Upper lobe of left lung (tissue), 6 donors: ENCODE measurements at regions not wholly inside any gene's neighbourhood (a gene's known extent, or its start where the extent isn't known, plus 50 kb on each side); places are given as distances from the start of the nearest gene placed in this dataset.

Experiments
- ATAC-seq, 2 donors: fragments of 200-7000 bp; cut with Tn5 transposase; one replicate each; pipeline ENCODE4 v1.9.1; 2022; ENCODE audit warnings: mild to moderate bottlenecking in 2 of 2, moderate library complexity in 2 of 2; ENCODE audit not compliant: low FRiP score in 2 of 2
- DNase-seq, 2 donors: peaks; one replicate each; pipeline ENCODE4 v3.0.0-alpha.2; 2019 to 2020
- H3K27ac ChIP-seq, 4 donors: fragments of 200-600 bp; sonication (generic); one replicate each; pipeline ENCODE4 v1.5.1; 2016 to 2019
- H3K27me3 ChIP-seq, 4 donors: fragments of 200-600 bp; sonication (generic); one replicate each; pipeline ENCODE4 v1.5.1; 2017 to 2019
- H3K36me3 ChIP-seq, 4 donors: fragments of 200-600 bp; sonication (generic); one replicate each; pipeline ENCODE4 v1.5.1; 2016 to 2019
- H3K4me1 ChIP-seq, 4 donors: fragments of 200-600 bp; sonication (generic); one replicate each; pipeline ENCODE4 v1.5.1; 2018 to 2019
- H3K4me3 ChIP-seq, 4 donors: fragments of 200-600 bp; sonication (generic); one replicate each; pipeline ENCODE4 v1.5.1; 2017 to 2019; ENCODE audit warnings: mild to moderate bottlenecking in 2 of 4, moderate library complexity in 1 of 4
- H3K9me3 ChIP-seq, 4 donors: fragments of 200-600 bp; sonication (generic); one replicate each; pipeline ENCODE4 v1.5.1; 2018 to 2019
- CTCF ChIP-seq, 6 experiments: fragments of 450-650 bp in 4 of 6; fragments of 200-600 bp in 2 of 6; sonication (generic) in 2 of 6; IDR thresholded peaks; one replicate each; pipeline ENCODE4 v1.5.1; 2016 to 2019; ENCODE audit warnings: antibody characterized with exemption in 6 of 6
- EP300 ChIP-seq, 4 donors: sonication (generic); formaldehyde crosslinking; IDR thresholded peaks; one replicate each; pipeline ENCODE4 v1.5.1; 2017; ENCODE audit warnings: antibody characterized with exemption in 4 of 4, control low read depth in 2 of 4
- POLR2A ChIP-seq, 4 donors: fragments of 450-650 bp; IDR thresholded peaks; one replicate each; pipeline ENCODE4 v1.5.1; 2016 to 2017; ENCODE audit warnings: antibody characterized with exemption in 4 of 4, mild to moderate bottlenecking in 2 of 4
- POLR2AphosphoS5 ChIP-seq, 2 donors: sonication (generic); formaldehyde crosslinking; IDR thresholded peaks; one replicate each; pipeline ENCODE4 v1.5.1; 2017; ENCODE audit warnings: antibody characterized with exemption in 2 of 2
- WGBS, 2 donors: methylation state at CpG; one replicate each; pipeline ENCODE4 v1.1.5; 2017 to 2018; 5-methylcytosine and 5-hydroxymethylcytosine counted together
- donor health status: DM: no; HTN: no; CAD: no; lungs with moderate emphysema.
- donor health status: DM: no; HTN: yes; CAD: no; lungs with severe emphysema.

DNA sequence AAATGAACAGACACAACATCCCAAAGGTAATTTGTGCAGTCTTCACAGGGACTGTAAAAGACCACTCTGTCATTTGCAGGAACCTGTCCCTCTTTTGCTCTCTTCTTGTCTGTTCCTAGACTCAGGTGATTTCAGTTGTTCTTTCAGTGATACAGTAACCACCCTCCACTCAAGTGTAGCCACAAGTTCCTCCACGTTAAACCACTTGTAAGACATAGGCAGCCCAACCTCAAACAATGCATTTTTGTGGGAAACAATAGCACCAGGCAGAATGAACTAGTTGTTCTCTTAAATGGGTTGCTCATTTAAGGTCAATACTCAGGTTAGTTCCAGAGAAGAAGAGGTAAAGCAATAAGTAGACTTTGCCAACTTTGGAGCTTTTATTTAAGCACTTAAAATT, 359.4 kb downstream of the MZT1 start:
- no peak for TF ChIP-seq CTCF (IDR thresholded peaks at IDR 0.05)
- no peak for TF ChIP-seq EP300 (IDR thresholded peaks at IDR 0.05)
- no peak for TF ChIP-seq POLR2AphosphoS5 (IDR thresholded peaks at IDR 0.05)
- H3K36me3 ChIP-seq = no peaks in the 10 kb centered on the region
- H3K4me1 ChIP-seq = no peaks in the 10 kb centered on the region
- ATAC-seq (no peak), DNase-seq (no peak)
- H3K27me3 ChIP-seq = no peaks in the 10 kb centered on the region
- H3K4me3 ChIP-seq = no peak overlapping the region
- 17 to 22% methylated on average over 1 of the region's 1 CpG for WGBS, 2 donors
- H3K27ac ChIP-seq = no peak overlapping the region
- no peaks in the 10 kb centered on the region for H3K9me3 ChIP-seq

DNA sequence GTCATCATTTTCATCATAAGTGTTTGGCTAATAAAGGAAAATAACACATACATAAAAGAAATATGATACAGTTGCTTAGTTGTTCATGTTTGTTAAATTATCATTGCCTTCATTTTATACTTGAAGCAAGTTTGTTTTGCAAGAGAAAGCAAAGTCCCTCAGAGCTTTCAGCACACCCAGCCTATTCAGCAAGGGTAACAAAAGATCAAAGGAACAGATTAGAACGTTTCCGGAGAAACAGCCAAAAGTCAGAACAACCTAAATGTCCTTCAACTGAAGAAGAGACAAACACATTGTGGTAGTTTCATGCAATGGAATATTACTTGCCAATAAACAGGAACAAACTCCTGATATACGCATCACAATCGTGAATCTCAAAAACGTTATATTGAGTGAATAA, 380.7 kb downstream of the MZT1 start:
- H3K27me3 ChIP-seq = no peaks in the 10 kb centered on the region
- H3K4me1 ChIP-seq = no peaks in the 10 kb centered on the region
- TF ChIP-seq POLR2A (IDR thresholded peaks at IDR 0.05) (no peak), POLR2AphosphoS5 (IDR thresholded peaks at IDR 0.05) (no peak), EP300 (IDR thresholded peaks at IDR 0.05) (no peak), CTCF (IDR thresholded peaks at IDR 0.05) (no peak)
- no peak for ATAC-seq
- no peak for DNase-seq
- no peaks in the 10 kb centered on the region for H3K36me3 ChIP-seq
- no peak overlapping the region for H3K27ac ChIP-seq
- H3K4me3 ChIP-seq = no peak overlapping the region
- WGBS, 2 donors = 72 to 74% methylated on average over 5 of the region's 5 CpGs
- H3K9me3 ChIP-seq = no peaks in the 10 kb centered on the region

DNA sequence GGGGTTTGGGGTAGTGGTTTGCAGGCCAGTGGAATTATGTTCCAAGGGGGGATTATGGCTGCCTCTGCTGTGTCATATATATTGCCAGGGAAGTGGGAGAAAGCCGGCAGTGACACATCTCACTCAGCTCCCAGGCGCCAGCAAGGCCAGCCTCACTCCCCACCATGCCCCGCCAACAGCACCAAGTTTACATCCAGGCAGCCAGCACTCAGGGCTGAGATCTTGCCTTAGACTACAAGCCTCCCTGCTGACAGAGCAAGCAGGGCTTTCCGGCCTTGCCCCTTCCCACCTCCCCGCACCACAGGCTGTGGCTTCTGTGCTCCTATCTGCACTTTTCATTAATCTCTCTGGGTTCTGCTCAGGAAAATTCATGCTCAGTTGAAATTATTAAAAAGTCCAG, 385.1 kb downstream of the MZT1 start:
- Histone ChIP-seq H3K9me3 (no peaks in the 10 kb centered on the region), H3K27me3 (no peaks in the 10 kb centered on the region), H3K4me3 (no peak overlapping the region), H3K36me3 (no peaks in the 10 kb centered on the region), H3K27ac (no peak overlapping the region), H3K4me1 (no peaks in the 10 kb centered on the region)
- TF ChIP-seq CTCF (IDR thresholded peaks at IDR 0.05) (no peak), POLR2A (IDR thresholded peaks at IDR 0.05) (no peak), POLR2AphosphoS5 (IDR thresholded peaks at IDR 0.05) (no peak), EP300 (IDR thresholded peaks at IDR 0.05) (no peak)
- WGBS, 2 donors = 97% methylated on average over 5 of the region's 5 CpGs
- ATAC-seq (no peak), DNase-seq (peak in 1 of 2 donors; percentile 24)

DNA sequence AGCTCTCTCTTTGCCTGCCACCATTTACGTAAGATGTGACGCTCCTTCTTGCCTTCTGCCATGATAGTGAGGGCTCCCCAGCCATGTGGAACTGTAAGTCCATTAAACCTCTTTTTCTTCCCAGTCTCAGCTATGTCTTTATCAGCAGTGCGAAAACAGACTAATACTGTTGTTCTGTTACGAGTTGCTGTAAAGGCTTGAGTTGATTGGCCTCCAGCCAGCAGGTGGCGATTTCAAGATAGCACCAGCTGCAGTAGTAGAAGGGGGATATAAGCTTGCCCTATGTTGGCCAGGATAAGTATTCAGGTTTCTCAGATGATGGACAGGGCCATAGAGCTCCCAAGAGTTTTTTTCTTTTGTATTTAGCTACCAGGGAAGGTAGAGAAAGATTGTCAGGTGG, 385.5 kb downstream of the MZT1 start:
- no peaks in the 10 kb centered on the region for H3K9me3 ChIP-seq
- H3K36me3 ChIP-seq = no peaks in the 10 kb centered on the region
- no peaks in the 10 kb centered on the region for H3K27me3 ChIP-seq
- DNase-seq = no peak
- TF ChIP-seq EP300 (IDR thresholded peaks at IDR 0.05) = no peak
- TF ChIP-seq POLR2AphosphoS5 (IDR thresholded peaks at IDR 0.05) = no peak
- no peak for TF ChIP-seq POLR2A (IDR thresholded peaks at IDR 0.05)
- no peak for TF ChIP-seq CTCF (IDR thresholded peaks at IDR 0.05)
- H3K27ac ChIP-seq = no peak overlapping the region
- no peak overlapping the region for H3K4me3 ChIP-seq
- WGBS, 2 donors = 90% methylated on average over 5 of the region's 5 CpGs
- no peaks in the 10 kb centered on the region for H3K4me1 ChIP-seq
- ATAC-seq = no peak

GRCh38 chr13:72317346-72318109, 409.9 kb downstream of the MZT1 start:
- H3K36me3 ChIP-seq = no peaks in the 10 kb centered on the region
- no peaks in the 10 kb centered on the region for H3K9me3 ChIP-seq
- WGBS, 2 donors = 50 to 61% methylated on average over 3 of the region's 3 CpGs
- H3K4me1 ChIP-seq = no peaks in the 10 kb centered on the region
- ATAC-seq (no peak), DNase-seq (no peak)
- H3K27me3 ChIP-seq = no peaks in the 10 kb centered on the region
- TF ChIP-seq POLR2A (IDR thresholded peaks at IDR 0.05) (no peak), CTCF (IDR thresholded peaks at IDR 0.05) (no peak), POLR2AphosphoS5 (IDR thresholded peaks at IDR 0.05) (no peak), EP300 (IDR thresholded peaks at IDR 0.05) (no peak)
- H3K4me3 ChIP-seq = no peak overlapping the region
- no peak overlapping the region for H3K27ac ChIP-seq
